GM23338 (cell line): ENCODE measurements at regions not wholly inside any gene's neighbourhood (a gene's known extent, or its start where the extent isn't known, plus 50 kb on each side); places are given as distances from the start of the nearest gene placed in this dataset.

Experiments used
- ATAC-seq: fragments of 200-7000 bp; cut with Tn5 transposase; 3 replicates; pipeline ENCODE4 v1.9.1; 2020
- DNase-seq: peaks from one replicate; pipeline ENCODE4 v3.0.0-alpha.2; 2015; ENCODE audit warnings: low spot score
- H2AFZ ChIP-seq: fragments of 200-600 bp; sonication (generic); 2 replicates; pipeline ENCODE4 v1.8.0; 2016; ENCODE audit warnings: antibody characterized with exemption, mild to moderate bottlenecking, moderate library complexity
- H3F3A ChIP-seq: fragments of 200-600 bp; sonication (generic); replicated peaks from 2 replicates; pipeline ENCODE4 v1.8.0; 2017; ENCODE audit warnings: antibody characterized with exemption, mixed run types, low read depth
- H3K27ac ChIP-seq: fragments of 200-600 bp; sonication (generic); 2 replicates; pipeline ENCODE4 v1.6.1; 2016; ENCODE audit warnings: low read depth
- H3K27me3 ChIP-seq: fragments of 200-600 bp; sonication (generic); 2 replicates; pipeline ENCODE4 v1.8.0; 2016; ENCODE audit warnings: mild to moderate bottlenecking, mixed run types, moderate library complexity; ENCODE audit not compliant: insufficient read depth
- H3K36me3 ChIP-seq: fragments of 200-600 bp; sonication (generic); 2 replicates; pipeline ENCODE4 v1.8.0; 2016; ENCODE audit warnings: mild to moderate bottlenecking; ENCODE audit not compliant: insufficient read depth
- H3K4me1 ChIP-seq: fragments of 200-600 bp; sonication (generic); 2 replicates; pipeline ENCODE4 v1.8.0; 2016; ENCODE audit warnings: mild to moderate bottlenecking, moderate library complexity; ENCODE audit not compliant: insufficient read depth
- H3K4me2 ChIP-seq: fragments of 200-600 bp; sonication (generic); 2 replicates; pipeline ENCODE4 v1.7.1; 2017; ENCODE audit warnings: mixed run types
- H3K4me3 ChIP-seq: fragments of 200-600 bp; sonication (generic); 2 replicates; pipeline ENCODE4 v1.6.1; 2016; ENCODE audit warnings: mixed run types
- H3K79me2 ChIP-seq: fragments of 200-600 bp; sonication (generic); replicated peaks from 2 replicates; pipeline ENCODE4 v1.8.0; 2017; ENCODE audit warnings: mild to moderate bottlenecking; ENCODE audit not compliant: insufficient read depth
- H3K9me2 ChIP-seq: fragments of 200-600 bp; sonication (generic); 2 replicates; pipeline ENCODE4 v1.8.0; 2017; ENCODE audit not compliant: insufficient read depth
- H4K20me1 ChIP-seq: fragments of 200-600 bp; sonication (generic); replicated peaks from 2 replicates; pipeline ENCODE4 v1.8.0; 2017; ENCODE audit warnings: mild to moderate bottlenecking; ENCODE audit not compliant: insufficient read depth
- H3K27ac Mint-ChIP-seq: 2 replicates; pipeline ENCODE4 v1.8.0; 2020; ENCODE audit warnings: inconsistent platforms, mild to moderate bottlenecking, moderate library complexity, mixed read lengths
- H3K27me3 Mint-ChIP-seq: 3 replicates; pipeline ENCODE4 v1.8.0; 2022; ENCODE audit warnings: low read depth, mild to moderate bottlenecking, moderate library complexity, mixed read lengths, inconsistent platforms; ENCODE audit not compliant: insufficient read depth, poor library complexity
- H3K36me3 Mint-ChIP-seq: 3 replicates; pipeline ENCODE4 v1.8.0; 2021; ENCODE audit warnings: low read depth, mild to moderate bottlenecking, inconsistent platforms, moderate library complexity, mixed read lengths
- H3K4me1 Mint-ChIP-seq: 3 replicates; pipeline ENCODE4 v1.8.0; 2020; ENCODE audit warnings: mild to moderate bottlenecking, inconsistent platforms, mixed read lengths
- H3K4me3 Mint-ChIP-seq: 3 replicates; pipeline ENCODE4 v1.8.0; 2021; ENCODE audit warnings: moderate library complexity, mild to moderate bottlenecking, inconsistent platforms, mixed read lengths
- H3K9me3 Mint-ChIP-seq: 3 replicates; pipeline ENCODE4 v1.8.0; 2020; ENCODE audit warnings: moderate library complexity, mild to moderate bottlenecking, inconsistent platforms, mixed read lengths
- CREB1 ChIP-seq: fragments of 250-450 bp; sonication (Bioruptor Pico); IDR thresholded peaks from 2 replicates; pipeline ENCODE4 v1.5.0; 2020; ENCODE audit warnings: low read depth, mild to moderate bottlenecking, moderate library complexity
- CTCF ChIP-seq, 2 experiments: fragments of 200-600 bp in 1 of 2; sonication (generic) in 1 of 2; conservative IDR thresholded peaks; 2 replicates each; pipeline versions ENCODE4 v1.5.1 to v1.6.1; 2016 to 2017; ENCODE audit warnings: antibody characterized with exemption in 2 of 2, low read depth in 2 of 2, mild to moderate bottlenecking in 2 of 2, moderate library complexity in 1 of 2
- ETS1 ChIP-seq: IDR thresholded peaks from 2 replicates; pipeline ENCODE4 v1.6.1; 2016; ENCODE audit warnings: antibody characterized with exemption
- EZH2 ChIP-seq: fragments of 200-600 bp; sonication (generic); IDR thresholded peaks from one replicate; pipeline ENCODE4 v1.8.0; 2017; ENCODE audit warnings: antibody characterized with exemption, mild to moderate bottlenecking, low read depth; ENCODE audit not compliant: unreplicated experiment
- EZH2phosphoT487 ChIP-seq: fragments of 200-600 bp; sonication (generic); IDR thresholded peaks from one replicate; pipeline ENCODE4 v1.8.1; 2018; ENCODE audit warnings: antibody characterized with exemption; ENCODE audit not compliant: unreplicated experiment
- JUNB ChIP-seq: IDR thresholded peaks from one replicate; pipeline ENCODE4 v1.6.1; 2016; ENCODE audit warnings: antibody characterized with exemption; ENCODE audit not compliant: unreplicated experiment
- NANOG ChIP-seq: IDR thresholded peaks from 2 replicates; pipeline ENCODE4 v1.6.1; 2016; ENCODE audit warnings: antibody characterized with exemption, borderline replicate concordance
- POLR2AphosphoS5 ChIP-seq: IDR thresholded peaks from 2 replicates; pipeline ENCODE4 v1.6.1; 2016; ENCODE audit warnings: antibody characterized with exemption, low read depth
- REST ChIP-seq: IDR thresholded peaks from one replicate; pipeline ENCODE4 v1.6.1; 2018; ENCODE audit warnings: antibody characterized with exemption; ENCODE audit not compliant: unreplicated experiment
- STAT1 ChIP-seq: IDR thresholded peaks from one replicate; pipeline ENCODE4 v1.6.1; 2016; ENCODE audit warnings: antibody characterized with exemption; ENCODE audit not compliant: unreplicated experiment
- ZNF114 ChIP-seq: fragments of 250-450 bp; sonication (Bioruptor Pico); IDR thresholded peaks from 2 replicates; pipeline ENCODE4 v1.5.0; 2020; ENCODE audit warnings: mild to moderate bottlenecking, moderate library complexity
- ZNF331 ChIP-seq: fragments of 250-450 bp; sonication (Bioruptor Pico); IDR thresholded peaks from 2 replicates; pipeline ENCODE4 v1.5.0; 2020; ENCODE audit warnings: low read depth, mild to moderate bottlenecking, moderate library complexity
- ZNF462 ChIP-seq: fragments of 250-450 bp; sonication (Bioruptor Pico); IDR thresholded peaks from 2 replicates; pipeline ENCODE4 v1.5.0; 2020; ENCODE audit warnings: mild to moderate bottlenecking, moderate library complexity

GRCh38 chr15:29635513-29636098 is 186.7 kb downstream of the TJP1 start:
- Mint-ChIP-seq H3K27me3 (peaks cover 10% of the 10 kb centered on the region), H3K9me3 (peaks cover 3% of the 10 kb centered on the region; the same call in 1 of the 3 replicates), H3K27ac (no peak overlapping the region), H3K36me3 (no peaks in the 10 kb centered on the region; the same call in 2 of the 3 replicates), H3K4me1 (peaks cover 14% of the 10 kb centered on the region), H3K4me3 (no peak overlapping the region)
- Histone ChIP-seq H3K27me3 (no peaks in the 10 kb centered on the region), H3K27ac (no peak overlapping the region), H3K9me2 (peaks cover 5% of the 10 kb centered on the region; the same call in 1 of the 2 replicates), H3K36me3 (no peaks in the 10 kb centered on the region; the same call in 1 of the 2 replicates), H3F3A (no peaks in the 10 kb centered on the region), H3K4me1 (no peaks in the 10 kb centered on the region), H3K4me2 (no peak overlapping the region), H3K79me2 (no peaks in the 10 kb centered on the region), H3K4me3 (no peak overlapping the region), H4K20me1 (no peaks in the 10 kb centered on the region), H2AFZ (no peak overlapping the region)
- DNase-seq (no peak), ATAC-seq (no peak)
- TF ChIP-seq ZNF114 (CRISPR knock-in tag) (no peak), REST (no peak), EZH2 (no peak), NANOG (no peak), CREB1 (CRISPR knock-in tag) (no peak), ZNF331 (CRISPR knock-in tag) (no peak), STAT1 (no peak), JUNB (no peak), EZH2phosphoT487 (no peak), CTCF (conservative IDR thresholded peaks at IDR 0.05; ENCODE audit: low read depth in 2 of 2) (no peak), ETS1 (no peak), ZNF462 (no peak), POLR2AphosphoS5 (no peak)
